ENCODE measurements at regions not wholly inside any gene's neighbourhood (a gene's known extent, or its start where the extent isn't known, plus 50 kb on each side); places are given as distances from the start of the nearest gene placed in this dataset.
"Not testable (repeated sequence)": the region's sequence is repeated elsewhere in the genome, so short reads cannot be mapped to it uniquely, and the experiment has no call there.

- POLR2A ChIA-PET: no interaction called here
- 88% methylated on average over 2 of the region's 2 CpGs for WGBS (ENCODE audit: insufficient coverage)
These were observed 205.6 kb downstream of the TUSC1 start for GRCh38 chr9:25472681-25473080.

DNA sequence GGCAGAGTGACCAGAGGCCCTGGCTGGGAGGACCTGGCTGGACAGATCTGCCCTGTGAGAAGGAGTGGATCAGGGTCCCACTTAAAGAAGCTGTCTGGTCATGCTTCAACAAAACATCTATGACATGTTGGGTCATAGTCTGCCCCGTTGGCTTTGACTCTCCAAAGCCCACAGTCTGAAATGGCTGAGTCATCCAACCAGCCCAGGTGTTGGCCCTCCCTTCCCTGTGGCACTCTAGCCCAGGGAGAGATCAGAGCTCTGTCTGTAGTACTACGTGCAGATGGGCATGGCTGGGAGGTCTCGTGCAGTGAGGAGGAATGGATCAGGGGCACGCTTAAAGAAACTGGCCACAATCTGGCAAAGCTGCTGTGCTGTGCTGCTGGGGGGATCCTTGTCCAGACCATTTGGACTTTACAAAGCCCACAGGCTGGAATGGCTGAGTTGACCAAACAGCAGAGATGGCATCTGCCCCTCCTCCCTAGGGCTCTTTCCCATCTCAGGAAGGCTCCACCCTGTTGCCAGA lies 206.1 kb downstream of the TUSC1 start:
- ChIA-PET CTCF (no interaction called here), POLR2A (no interaction called here)
- WGBS (ENCODE audit: insufficient coverage): 89% methylated on average over 4 of the region's 4 CpGs
- H3K27me3 ChIP-seq (replicated peaks in 2 of 5; ENCODE audit: control insufficient read depth in 4 of 5, insufficient read depth in 5 of 5, low read length in 4 of 5): no peaks in the 10 kb centered on the region
- H3K4me3 ChIP-seq (ENCODE audit: control insufficient read depth in 1 of 7, extremely low read depth in 1 of 7, insufficient read depth in 4 of 7, low read depth in 2 of 7, low read length in 6 of 7): no peak overlapping the region
- no peak for DNase-seq
- no peaks in the 10 kb centered on the region for H3K4me1 ChIP-seq (ENCODE audit: control extremely low read depth in 1 of 4, control insufficient read depth in 4 of 4, insufficient read depth in 4 of 4, low read length in 3 of 4)
- no peaks in the 10 kb centered on the region for H3K36me3 ChIP-seq (ENCODE audit: control insufficient read depth in 4 of 4, insufficient read depth in 4 of 4, low read length in 3 of 4)
- H3K9me3 ChIP-seq (ENCODE audit: control extremely low read depth in 1 of 5, control insufficient read depth in 4 of 5, insufficient read depth in 2 of 5, low read depth in 1 of 5, low read length in 4 of 5): peaks cover 0 to 7% (median 0%) of the 10 kb centered on the region in 5 experiments
- no peak overlapping the region for H3K27ac ChIP-seq (ENCODE audit: insufficient read depth in 1 of 2, low read depth in 1 of 2, low read length in 2 of 2, poor library complexity in 1 of 2, severe bottlenecking in 2 of 2)

More at GRCh38 chr9:25472681-25473080, 205.6 kb downstream of the TUSC1 start:
- CTCF ChIA-PET: no interaction called here
- Histone ChIP-seq H3K27ac (ENCODE audit: insufficient read depth in 1 of 2, low read depth in 1 of 2, low read length in 2 of 2, poor library complexity in 1 of 2, severe bottlenecking in 2 of 2) (no peak overlapping the region), H3K4me1 (ENCODE audit: control extremely low read depth in 1 of 4, control insufficient read depth in 4 of 4, insufficient read depth in 4 of 4, low read length in 3 of 4) (no peaks in the 10 kb centered on the region), H3K27me3 (replicated peaks in 2 of 5; ENCODE audit: control insufficient read depth in 4 of 5, insufficient read depth in 5 of 5, low read length in 4 of 5) (no peaks in the 10 kb centered on the region), H3K36me3 (ENCODE audit: control insufficient read depth in 4 of 4, insufficient read depth in 4 of 4, low read length in 3 of 4) (no peaks in the 10 kb centered on the region), H3K9me3 (ENCODE audit: control extremely low read depth in 1 of 5, control insufficient read depth in 4 of 5, insufficient read depth in 2 of 5, low read depth in 1 of 5, low read length in 4 of 5) (peaks cover 0 to 7% (median 0%) of the 10 kb centered on the region in 5 experiments), H3K4me3 (ENCODE audit: control insufficient read depth in 1 of 7, extremely low read depth in 1 of 7, insufficient read depth in 4 of 7, low read depth in 2 of 7, low read length in 6 of 7) (no peak overlapping the region)
- DNase-seq: no peak

DNA sequence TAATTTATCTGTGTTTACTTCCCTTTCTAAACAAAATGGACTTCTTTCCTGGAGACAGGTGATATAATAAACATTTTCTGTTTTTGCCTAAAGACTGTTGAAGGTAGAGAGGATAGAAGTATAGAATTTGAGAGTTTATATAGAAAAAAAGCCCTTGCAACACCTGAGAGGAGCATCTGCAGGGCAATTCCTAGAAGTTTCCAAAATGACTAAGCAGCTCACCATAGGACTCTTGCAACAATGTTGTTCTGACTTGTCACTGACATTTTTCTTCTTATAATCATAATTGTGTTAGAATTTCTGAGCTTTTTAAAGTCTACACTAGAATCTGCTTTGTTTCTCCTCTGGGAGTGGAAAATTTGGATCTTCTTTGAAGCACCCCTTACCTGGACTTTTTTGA lies 216.8 kb downstream of the TUSC1 start:
- no peaks in the 10 kb centered on the region for H3K36me3 ChIP-seq (ENCODE audit: control insufficient read depth in 4 of 4, insufficient read depth in 4 of 4, low read length in 3 of 4)
- no peaks in the 10 kb centered on the region for H3K9me3 ChIP-seq (ENCODE audit: control extremely low read depth in 1 of 5, control insufficient read depth in 4 of 5, insufficient read depth in 2 of 5, low read depth in 1 of 5, low read length in 4 of 5)
- CTCF ChIA-PET: no interaction called here
- no peak for DNase-seq
- POLR2A ChIA-PET: no interaction called here
- no peak overlapping the region for H3K27ac ChIP-seq (ENCODE audit: insufficient read depth in 1 of 2, low read depth in 1 of 2, low read length in 2 of 2, poor library complexity in 1 of 2, severe bottlenecking in 2 of 2)
- H3K4me3 ChIP-seq (ENCODE audit: control insufficient read depth in 1 of 7, extremely low read depth in 1 of 7, insufficient read depth in 4 of 7, low read depth in 2 of 7, low read length in 6 of 7): no peak overlapping the region
- H3K27me3 ChIP-seq (replicated peaks in 2 of 5; ENCODE audit: control insufficient read depth in 4 of 5, insufficient read depth in 5 of 5, low read length in 4 of 5): no peaks in the 10 kb centered on the region
- no peaks in the 10 kb centered on the region for H3K4me1 ChIP-seq (ENCODE audit: control extremely low read depth in 1 of 4, control insufficient read depth in 4 of 4, insufficient read depth in 4 of 4, low read length in 3 of 4)

- Histone ChIP-seq H3K27ac (ENCODE audit: insufficient read depth in 1 of 2, low read depth in 1 of 2, low read length in 2 of 2, poor library complexity in 1 of 2, severe bottlenecking in 2 of 2) (no peak overlapping the region), H3K4me3 (ENCODE audit: control insufficient read depth in 1 of 7, extremely low read depth in 1 of 7, insufficient read depth in 4 of 7, low read depth in 2 of 7, low read length in 6 of 7) (no peak overlapping the region), H3K27me3 (replicated peaks in 2 of 5; ENCODE audit: control insufficient read depth in 4 of 5, insufficient read depth in 5 of 5, low read length in 4 of 5) (no peaks in the 10 kb centered on the region), H3K9me3 (ENCODE audit: control extremely low read depth in 1 of 5, control insufficient read depth in 4 of 5, insufficient read depth in 2 of 5, low read depth in 1 of 5, low read length in 4 of 5) (no peaks in the 10 kb centered on the region), H3K36me3 (ENCODE audit: control insufficient read depth in 4 of 4, insufficient read depth in 4 of 4, low read length in 3 of 4) (no peaks in the 10 kb centered on the region), H3K4me1 (ENCODE audit: control extremely low read depth in 1 of 4, control insufficient read depth in 4 of 4, insufficient read depth in 4 of 4, low read length in 3 of 4) (no peaks in the 10 kb centered on the region)
- CTCF ChIA-PET: no interaction called here
- POLR2A ChIA-PET: no interaction called here
- 86% methylated on average over 1 of the region's 2 CpGs for WGBS (ENCODE audit: insufficient coverage)
- DNase-seq: no peak
These were observed 224.4 kb downstream of the TUSC1 start for GRCh38 chr9:25453875-25454274.

DNA sequence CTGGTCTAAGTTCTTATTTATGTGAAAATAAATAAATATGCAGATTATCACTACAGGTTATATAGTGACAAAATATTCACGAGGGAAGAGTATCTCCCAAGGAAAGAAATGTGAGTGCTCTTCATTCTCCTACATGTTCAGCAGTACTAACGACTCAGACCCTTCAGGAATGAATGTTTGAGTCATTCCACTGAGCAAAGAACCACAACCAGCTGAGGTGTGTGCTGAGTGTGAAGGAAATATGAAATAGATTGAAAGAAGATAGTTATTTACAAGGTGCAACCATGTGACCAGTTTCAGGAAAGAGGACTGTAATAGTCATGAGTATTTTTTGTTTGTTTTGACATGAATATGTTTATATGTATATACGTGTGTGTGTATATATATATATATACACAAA lies 228.7 kb downstream of the TUSC1 start:
- CTCF ChIA-PET: no interaction called here
- Histone ChIP-seq H3K36me3 (ENCODE audit: control insufficient read depth in 4 of 4, insufficient read depth in 4 of 4, low read length in 3 of 4) (no peaks in the 10 kb centered on the region), H3K4me3 (ENCODE audit: control insufficient read depth in 1 of 7, extremely low read depth in 1 of 7, insufficient read depth in 4 of 7, low read depth in 2 of 7, low read length in 6 of 7) (no peak overlapping the region), H3K27me3 (replicated peaks in 2 of 5; ENCODE audit: control insufficient read depth in 4 of 5, insufficient read depth in 5 of 5, low read length in 4 of 5) (no peaks in the 10 kb centered on the region), H3K9me3 (ENCODE audit: control extremely low read depth in 1 of 5, control insufficient read depth in 4 of 5, insufficient read depth in 2 of 5, low read depth in 1 of 5, low read length in 4 of 5) (no peaks in the 10 kb centered on the region), H3K4me1 (ENCODE audit: control extremely low read depth in 1 of 4, control insufficient read depth in 4 of 4, insufficient read depth in 4 of 4, low read length in 3 of 4) (no peaks in the 10 kb centered on the region), H3K27ac (ENCODE audit: insufficient read depth in 1 of 2, low read depth in 1 of 2, low read length in 2 of 2, poor library complexity in 1 of 2, severe bottlenecking in 2 of 2) (no peak overlapping the region)
- POLR2A ChIA-PET: no interaction called here
- WGBS (ENCODE audit: insufficient coverage): no CpG with 5 or more reads among the region's 3 CpGs
- DNase-seq: no peak

DNA sequence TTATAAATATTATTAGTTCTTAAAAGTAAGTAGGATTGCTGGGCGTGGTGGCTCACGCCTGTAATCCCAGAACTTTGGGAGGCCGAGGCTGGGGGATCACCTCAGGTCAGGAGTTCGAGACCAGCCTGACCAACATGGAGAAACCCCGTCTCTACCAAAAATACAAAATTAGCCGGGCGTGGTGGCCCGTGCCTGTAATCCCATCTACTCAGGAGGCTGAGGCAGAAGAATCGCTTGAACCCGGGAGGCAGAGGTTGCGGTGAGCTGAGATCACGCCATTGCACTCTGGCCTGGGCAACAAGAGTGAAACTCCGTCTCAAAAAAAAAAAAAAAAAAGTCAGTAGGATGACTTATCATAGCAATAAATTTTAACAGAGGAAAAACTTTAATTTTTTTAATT lies 232.5 kb downstream of the TUSC1 start:
- CTCF ChIA-PET; H3K9me3 ChIP-seq (ENCODE audit: control extremely low read depth in 1 of 5, control insufficient read depth in 4 of 5, insufficient read depth in 2 of 5, low read depth in 1 of 5, low read length in 4 of 5); POLR2A ChIA-PET; H3K4me3 ChIP-seq (ENCODE audit: control insufficient read depth in 1 of 7, extremely low read depth in 1 of 7, insufficient read depth in 4 of 7, low read depth in 2 of 7, low read length in 6 of 7); H3K4me1 ChIP-seq (ENCODE audit: control extremely low read depth in 1 of 4, control insufficient read depth in 4 of 4, insufficient read depth in 4 of 4, low read length in 3 of 4); DNase-seq; H3K36me3 ChIP-seq (ENCODE audit: control insufficient read depth in 4 of 4, insufficient read depth in 4 of 4, low read length in 3 of 4); H3K27ac ChIP-seq (ENCODE audit: insufficient read depth in 1 of 2, low read depth in 1 of 2, low read length in 2 of 2, poor library complexity in 1 of 2, severe bottlenecking in 2 of 2); H3K27me3 ChIP-seq (replicated peaks in 2 of 5; ENCODE audit: control insufficient read depth in 4 of 5, insufficient read depth in 5 of 5, low read length in 4 of 5): not testable (repeated sequence)
- 95% methylated on average over 9 of the region's 13 CpGs for WGBS (ENCODE audit: insufficient coverage)

- Histone ChIP-seq H3K9me3 (ENCODE audit: control extremely low read depth in 1 of 5, control insufficient read depth in 4 of 5, insufficient read depth in 2 of 5, low read depth in 1 of 5, low read length in 4 of 5) (no peaks in the 10 kb centered on the region), H3K27me3 (replicated peaks in 2 of 5; ENCODE audit: control insufficient read depth in 4 of 5, insufficient read depth in 5 of 5, low read length in 4 of 5) (no peaks in the 10 kb centered on the region), H3K4me1 (ENCODE audit: control extremely low read depth in 1 of 4, control insufficient read depth in 4 of 4, insufficient read depth in 4 of 4, low read length in 3 of 4) (no peaks in the 10 kb centered on the region), H3K36me3 (ENCODE audit: control insufficient read depth in 4 of 4, insufficient read depth in 4 of 4, low read length in 3 of 4) (no peaks in the 10 kb centered on the region), H3K4me3 (ENCODE audit: control insufficient read depth in 1 of 7, extremely low read depth in 1 of 7, insufficient read depth in 4 of 7, low read depth in 2 of 7, low read length in 6 of 7) (no peak overlapping the region), H3K27ac (ENCODE audit: insufficient read depth in 1 of 2, low read depth in 1 of 2, low read length in 2 of 2, poor library complexity in 1 of 2, severe bottlenecking in 2 of 2) (no peak overlapping the region)
- WGBS (ENCODE audit: insufficient coverage): 86% methylated on average over 3 of the region's 4 CpGs
- ChIA-PET POLR2A (no interaction called here), CTCF (no interaction called here)
- no peak for DNase-seq
These were observed 235.7 kb downstream of the TUSC1 start for GRCh38 chr9:25442526-25442925.

All from common myeloid progenitor, CD34-positive (primary cell).